ENCODE measurements at regions not wholly inside any gene's neighbourhood (a gene's known extent, or its start where the extent isn't known, plus 50 kb on each side); places are given as distances from the start of the nearest gene placed in this dataset.
"Not testable (repeated sequence)": the region's sequence is repeated elsewhere in the genome, so short reads cannot be mapped to it uniquely, and the experiment has no call there.

- not testable (repeated sequence) for TF ChIP-seq CTCF (IDR thresholded peaks at IDR 0.05; ENCODE audit: low read length); EZH2phosphoT487 (IDR thresholded peaks at IDR 0.05; ENCODE audit: low read length); EZH2 (optimal IDR thresholded peaks at IDR 0.05; ENCODE audit: low read depth, low read length)
Observed at GRCh38 chrX:150273575-150274294, 89.4 kb upstream of the MAMLD1 start.

Data from MM.1S (cell line).